Right hindlimb (tissue), 1 donor: ENCODE measurements at regions not wholly inside any gene's neighbourhood (a gene's known extent, or its start where the extent isn't known, plus 50 kb on each side); places are given as distances from the start of the nearest gene placed in this dataset.
A peak's percentile ranks its signal among the peaks of the same experiment; 100 is the strongest.

ENCODE experiments used
- DNase-seq: peaks from one replicate; pipeline ENCODE4 v3.0.0-alpha.2; 2018

GRCh38 chr5:73373814-73374510, 74.6 kb downstream of the FOXD1 start:
- DNase-seq = no peak

DNA sequence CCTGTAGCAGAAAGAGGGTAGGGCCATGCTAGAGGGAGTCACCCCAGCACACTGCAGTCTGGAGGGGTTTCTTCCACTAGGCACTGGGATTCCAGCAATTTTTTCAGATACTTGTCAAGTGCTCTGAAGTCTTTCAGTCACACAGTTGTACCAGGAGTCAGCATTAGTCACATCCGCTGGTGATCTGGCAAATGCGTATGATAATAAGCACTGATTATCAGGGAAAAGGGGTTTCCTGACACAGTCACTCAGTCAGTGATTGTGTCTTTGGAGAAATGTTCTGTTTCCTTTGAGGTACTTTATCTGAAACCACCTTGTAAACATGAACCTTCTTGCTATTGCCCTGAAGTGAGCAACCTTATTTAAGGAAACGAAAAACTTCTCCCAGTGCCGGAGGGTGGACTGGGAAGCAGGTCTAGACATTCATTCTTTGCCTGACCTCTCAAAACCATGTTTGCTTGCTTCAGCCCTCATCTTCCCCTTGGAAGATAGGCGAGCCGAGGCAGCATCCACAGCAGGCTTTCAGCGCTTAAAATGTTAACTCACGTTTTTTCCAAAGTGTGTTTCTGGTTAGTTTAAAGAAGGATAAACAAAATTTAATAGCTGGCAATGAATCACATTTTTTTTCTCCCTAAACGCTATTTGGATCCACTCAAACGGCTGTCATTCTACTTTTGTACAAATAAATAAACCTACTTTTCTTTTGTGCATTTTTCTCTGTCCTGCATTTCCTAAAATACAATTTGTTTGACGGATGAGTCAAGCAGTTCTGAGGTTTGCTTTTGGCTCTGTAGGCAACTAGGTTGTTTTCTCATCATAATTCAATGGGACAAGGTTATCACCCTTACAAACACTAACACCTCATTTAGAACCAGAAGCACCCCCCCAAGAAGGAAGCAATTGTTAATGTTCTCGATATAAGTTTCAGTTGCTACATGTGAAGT, 77.7 kb downstream of the FOXD1 start:
- no peak for DNase-seq

DNA sequence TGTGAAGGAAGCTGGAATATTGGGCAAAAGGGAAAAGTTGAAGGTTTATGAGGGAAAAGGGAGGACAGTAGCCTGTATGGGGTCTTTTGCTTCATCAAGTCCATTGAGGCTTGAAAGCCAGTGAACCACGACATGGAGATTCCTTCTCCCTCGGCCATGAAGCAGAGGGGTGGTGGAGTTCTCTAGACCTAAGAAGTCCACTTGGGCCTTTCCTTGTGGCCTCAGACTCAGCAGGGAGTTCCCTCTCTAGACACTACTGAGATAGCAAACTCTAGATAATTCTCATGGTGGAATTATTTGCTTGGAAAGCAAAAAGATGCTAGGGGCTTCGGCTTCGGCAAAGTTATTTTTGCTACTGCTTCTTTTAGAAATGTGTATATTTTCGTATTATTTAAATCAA, 78.5 kb downstream of the FOXD1 start:
- no peak for DNase-seq

DNA sequence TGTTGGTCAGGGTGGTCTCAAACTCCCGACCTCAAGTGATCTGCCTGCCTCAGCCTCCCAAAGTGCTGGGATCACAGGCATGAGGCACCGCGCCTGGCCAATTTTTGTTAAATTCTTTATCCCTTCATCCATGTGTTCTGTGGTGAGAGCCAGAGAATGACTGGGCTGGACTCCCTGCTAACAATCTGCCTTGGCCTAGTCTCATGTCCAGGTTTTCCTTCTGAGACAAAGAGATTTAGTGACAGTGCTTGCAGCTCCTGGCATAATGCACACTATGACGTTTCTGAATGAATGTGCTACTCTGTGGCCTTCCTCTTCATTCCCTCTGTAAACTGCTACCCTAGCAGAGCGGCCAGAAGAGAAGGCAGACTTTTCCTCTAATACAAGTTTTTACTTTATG, 79.3 kb downstream of the FOXD1 start:
- DNase-seq = no peak

DNA sequence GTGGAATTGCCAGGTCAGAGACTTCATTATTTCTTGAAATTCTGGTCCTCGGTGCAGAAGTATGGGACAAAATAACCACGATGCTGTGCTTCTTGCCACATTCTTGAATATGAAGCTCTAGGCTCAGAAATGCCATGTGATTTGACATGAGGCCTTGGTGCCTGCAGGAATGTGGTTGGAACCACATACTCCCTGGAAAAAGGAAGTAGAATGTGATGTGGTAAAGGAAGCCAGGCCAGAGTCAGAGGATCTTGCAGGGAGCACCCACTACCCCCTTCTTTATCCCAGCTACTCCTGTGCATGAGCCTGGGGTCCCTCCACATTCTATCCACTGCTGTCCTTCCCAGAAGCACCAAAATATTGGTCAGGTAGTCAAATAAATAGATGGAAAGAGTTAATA, 80.9 kb downstream of the FOXD1 start:
- DNase-seq = no peak

DNA sequence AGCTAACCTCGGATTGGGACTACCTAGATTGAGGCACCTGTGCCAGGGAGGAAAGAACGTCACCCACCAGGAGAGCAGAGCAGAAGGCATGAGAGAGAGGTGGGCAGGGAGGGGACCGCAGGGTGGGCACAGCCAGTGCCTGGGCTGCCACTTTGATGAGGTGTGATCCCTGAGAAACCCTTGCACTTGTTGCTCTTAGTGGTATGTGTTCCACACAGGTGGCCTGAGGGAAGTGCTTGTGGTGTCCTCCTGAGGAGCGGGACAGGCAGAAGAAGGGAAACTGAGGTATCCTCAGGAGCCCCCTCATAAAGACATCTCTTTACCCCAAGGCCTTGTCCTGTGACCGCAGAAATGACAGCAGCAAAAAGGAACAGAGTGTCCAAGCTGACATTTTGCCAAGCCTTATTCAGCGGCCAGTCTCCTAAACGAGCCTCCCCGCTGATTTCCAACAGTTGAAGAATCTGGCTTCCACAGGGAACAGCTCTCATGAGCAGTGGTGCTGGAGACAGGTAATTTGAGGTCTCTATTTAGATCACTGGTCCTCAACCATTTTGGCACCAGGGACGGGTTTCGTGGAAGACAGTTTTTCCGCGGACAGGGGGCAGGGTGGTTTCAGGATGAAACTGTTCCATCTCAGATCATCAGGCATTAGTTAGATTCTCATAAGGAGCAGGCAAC, 82.4 kb downstream of the FOXD1 start:
- DNase-seq = no peak

DNA sequence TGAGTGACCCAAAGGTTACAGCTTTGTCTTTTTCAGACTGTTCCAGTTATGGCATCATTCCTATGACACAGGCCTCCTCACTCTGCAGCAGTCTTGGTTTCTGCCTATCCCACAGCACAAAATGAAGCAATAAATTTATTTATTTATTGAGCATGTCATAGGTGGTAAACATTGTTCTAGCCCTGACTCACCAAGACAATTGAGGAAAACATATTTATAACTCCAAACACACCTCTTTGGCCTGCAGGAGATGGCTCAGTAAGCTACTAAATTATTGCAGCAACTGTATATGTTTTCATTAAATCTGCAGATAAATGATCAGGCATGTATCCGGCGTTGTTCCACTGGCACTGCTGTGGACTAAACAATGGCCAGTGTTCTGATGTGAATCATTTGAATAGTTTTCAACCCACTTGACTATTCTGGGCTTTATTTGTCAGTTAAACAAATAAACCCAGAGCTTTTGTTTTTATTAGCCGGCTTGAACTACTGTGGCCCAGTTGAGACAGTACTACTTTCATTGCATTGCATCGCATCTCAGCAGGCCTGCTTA, 83.2 kb downstream of the FOXD1 start:
- no peak for DNase-seq

- no peak for DNase-seq
These were observed 84.5 kb downstream of the FOXD1 start for GRCh38 chr5:73363911-73364730.

- DNase-seq = no peak
These were observed 89.2 kb downstream of the FOXD1 start for GRCh38 chr5:73359395-73359794.

- DNase-seq = no peak
These were observed 90.2 kb downstream of the FOXD1 start for GRCh38 chr5:73358366-73358765.

- no peak for DNase-seq
These were observed 91.0 kb downstream of the FOXD1 start for GRCh38 chr5:73357576-73357975.

GRCh38 chr5:73355108-73355507, 93.5 kb downstream of the FOXD1 start:
- DNase-seq = no peak

- no peak for DNase-seq
These were observed 94.2 kb downstream of the FOXD1 start for GRCh38 chr5:73354406-73354805.

DNA sequence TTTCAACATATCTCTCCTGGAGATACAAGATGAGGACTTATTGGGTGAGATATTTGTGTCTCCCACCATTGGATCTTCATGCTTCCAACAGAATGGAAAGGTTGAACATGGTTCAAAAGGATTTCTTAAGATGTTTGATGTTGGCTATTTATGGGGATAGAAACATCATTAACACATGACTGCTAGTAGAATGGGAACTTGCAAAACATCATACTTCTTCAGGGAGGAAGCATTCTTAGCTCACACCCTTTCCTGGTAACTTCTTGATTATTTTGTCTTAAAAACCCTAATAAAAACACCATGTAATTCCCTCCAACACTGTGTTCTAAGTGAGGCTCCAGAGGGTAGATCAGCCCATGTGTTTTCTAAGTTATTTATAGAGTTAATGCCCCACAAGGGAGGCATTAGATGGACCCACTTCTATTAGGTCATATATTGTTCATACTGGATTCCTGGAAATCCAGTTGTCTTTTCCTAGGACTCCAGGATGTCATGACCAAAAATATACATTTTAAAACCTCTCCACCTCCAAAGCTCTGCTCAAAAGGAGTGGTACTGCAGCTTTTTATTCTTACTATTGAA, 95.8 kb downstream of the FOXD1 start:
- no peak for DNase-seq

- DNase-seq = no peak
These were observed 96.3 kb downstream of the FOXD1 start for GRCh38 chr5:73352243-73352642.

DNA sequence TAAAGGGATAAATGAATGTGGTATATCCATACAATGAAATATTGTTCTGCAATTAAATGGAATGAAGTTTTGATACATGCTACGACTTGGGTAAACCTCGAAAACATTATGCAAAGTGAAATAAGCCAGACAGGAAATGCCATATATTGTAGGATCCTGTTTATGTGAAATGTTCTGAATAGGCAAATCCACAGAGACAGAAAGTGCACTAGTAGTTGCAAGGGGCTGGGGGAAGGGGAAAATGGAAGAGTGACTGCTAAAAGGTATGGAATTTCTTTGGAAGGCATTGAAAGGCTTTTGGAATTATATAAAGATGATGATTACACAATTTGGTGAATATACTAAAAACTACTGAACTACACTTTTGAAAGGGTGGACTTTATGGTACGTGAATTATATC, 97.0 kb downstream of the FOXD1 start:
- DNase-seq = no peak

GRCh38 chr5:73346878-73347408, 101.6 kb downstream of the FOXD1 start:
- DNase-seq = no peak

- DNase-seq = no peak
These were observed 103.7 kb downstream of the FOXD1 start for GRCh38 chr5:73344835-73345234.

DNA sequence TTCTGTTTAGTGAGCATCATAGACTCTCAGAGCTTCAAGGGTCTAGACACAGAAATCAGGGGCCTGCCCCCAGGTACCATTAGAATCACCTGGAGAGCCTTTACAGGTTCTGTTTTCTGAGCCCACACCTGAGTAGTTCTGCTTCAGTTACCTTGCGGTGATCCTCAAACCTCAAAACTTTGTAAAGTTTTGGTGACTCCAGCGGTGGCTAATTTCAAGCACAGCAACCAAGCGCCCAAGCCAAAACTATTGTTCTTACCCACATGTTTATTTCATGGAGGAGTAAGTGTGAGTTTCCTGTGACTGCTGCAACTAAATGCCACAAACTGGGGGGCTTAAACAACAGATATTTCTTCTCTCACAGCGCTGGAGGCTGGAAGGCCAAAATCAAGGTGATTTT, 108.9 kb downstream of the FOXD1 start:
- DNase-seq = no peak

- DNase-seq = no peak
These were observed 109.5 kb downstream of the FOXD1 start for GRCh38 chr5:73339051-73339575.

DNA sequence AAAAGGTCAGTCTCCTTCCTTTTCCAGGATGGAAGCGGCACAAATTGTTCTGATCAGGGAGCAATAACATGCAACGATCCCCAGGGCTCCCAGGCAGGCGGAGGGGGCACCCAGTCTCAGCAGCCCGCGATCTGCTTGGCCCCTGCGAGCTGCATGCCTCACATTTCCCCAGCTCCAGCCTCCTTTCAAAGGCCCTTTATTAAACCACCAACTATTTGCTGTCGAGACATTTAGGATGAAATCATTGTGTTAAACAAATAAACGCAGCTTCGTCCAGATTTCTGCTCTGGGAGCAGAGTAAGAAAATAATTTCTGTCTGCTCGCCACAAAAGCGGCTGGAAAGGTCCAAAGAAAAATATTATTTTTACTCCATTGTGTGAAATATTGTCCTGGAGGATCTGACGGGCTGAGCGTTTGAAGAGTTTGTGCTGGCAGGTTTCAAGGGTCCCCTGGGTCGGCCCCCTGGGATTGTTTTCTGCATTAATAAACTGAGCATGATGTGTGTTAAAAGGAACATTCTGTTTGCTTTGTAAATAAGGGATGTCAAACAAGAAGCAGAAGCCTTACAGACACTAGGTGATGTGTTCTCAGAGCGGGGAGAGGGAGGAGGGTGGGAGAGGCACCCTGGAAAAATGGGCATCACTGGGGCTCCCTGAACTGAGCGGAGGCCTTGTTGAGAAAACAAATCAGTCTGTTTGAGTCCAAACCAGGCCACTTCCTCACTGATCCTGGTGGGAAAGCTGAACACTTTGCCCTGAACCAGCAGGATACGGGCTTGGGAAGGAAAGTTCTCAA, 110.1 kb downstream of the FOXD1 start:
- DNase-seq = peak; percentile 29
